ENCODE measurements at regions not wholly inside any gene's neighbourhood (a gene's known extent, or its start where the extent isn't known, plus 50 kb on each side); places are given as distances from the start of the nearest gene placed in this dataset.

- Histone ChIP-seq H3K27ac (ENCODE audit: low read depth, low read length) (no peak overlapping the region), H3K4me1 (ENCODE audit: insufficient read depth, low read length) (no peaks in the 10 kb centered on the region), H3K27me3 (ENCODE audit: insufficient read depth, low read length) (peaks cover 4% of the 10 kb centered on the region), H3K9ac (ENCODE audit: low read length) (no peak overlapping the region), H2AFZ (ENCODE audit: low read depth, low read length) (no peak overlapping the region), H3K79me2 (ENCODE audit: insufficient read depth, low read length) (no peaks in the 10 kb centered on the region), H3K4me2 (ENCODE audit: low read length) (no peak overlapping the region), H3K36me3 (ENCODE audit: insufficient read depth, low read length) (no peaks in the 10 kb centered on the region), H4K20me1 (ENCODE audit: insufficient read depth, low read length) (no peaks in the 10 kb centered on the region), H3K9me3 (ENCODE audit: insufficient read depth, low read depth, low read length) (no peaks in the 10 kb centered on the region), H3K4me3 (ENCODE audit: insufficient read depth, low read depth, low read length) (no peak overlapping the region)
- Mint-ChIP-seq H3K4me3 (ENCODE audit: unreplicated experiment) (no peak overlapping the region), H3K9me3 (ENCODE audit: unreplicated experiment) (no peaks in the 10 kb centered on the region), H3K27me3 (ENCODE audit: low read depth, unreplicated experiment) (peaks cover 5% of the 10 kb centered on the region), H3K27ac (ENCODE audit: unreplicated experiment) (no peak overlapping the region), H3K4me1 (ENCODE audit: low read depth, unreplicated experiment) (peaks cover 7% of the 10 kb centered on the region), H3K36me3 (ENCODE audit: low read depth, unreplicated experiment) (no peaks in the 10 kb centered on the region)
- FAIRE-seq (no peak), DNase-seq (ENCODE audit: low read depth) (no peak)
- TF ChIP-seq EZH2 (IDR thresholded peaks at IDR 0.05; ENCODE audit: insufficient read depth, low read length) (no peak), CTCF (IDR thresholded peaks at IDR 0.05; ENCODE audit: insufficient read depth, low read depth, low read length) (no peak)
Observed at GRCh38 chr6:149266659-149267058, 50.9 kb upstream of the TAB2 start.

GRCh38 chr6:149267072-149267471 is 50.4 kb upstream of the TAB2 start:
- Histone ChIP-seq H3K9me3 (ENCODE audit: insufficient read depth, low read depth, low read length) (no peaks in the 10 kb centered on the region), H3K36me3 (ENCODE audit: insufficient read depth, low read length) (no peaks in the 10 kb centered on the region), H3K27me3 (ENCODE audit: insufficient read depth, low read length) (peaks cover 4% of the 10 kb centered on the region), H3K27ac (ENCODE audit: low read depth, low read length) (no peak overlapping the region), H3K9ac (ENCODE audit: low read length) (no peak overlapping the region), H4K20me1 (ENCODE audit: insufficient read depth, low read length) (no peaks in the 10 kb centered on the region), H2AFZ (ENCODE audit: low read depth, low read length) (no peak overlapping the region), H3K4me1 (ENCODE audit: insufficient read depth, low read length) (no peaks in the 10 kb centered on the region), H3K4me3 (ENCODE audit: insufficient read depth, low read depth, low read length) (no peak overlapping the region), H3K4me2 (ENCODE audit: low read length) (no peak overlapping the region), H3K79me2 (ENCODE audit: insufficient read depth, low read length) (no peaks in the 10 kb centered on the region)
- H3K36me3 Mint-ChIP-seq (ENCODE audit: low read depth, unreplicated experiment), result no peaks in the 10 kb centered on the region
- DNase-seq (ENCODE audit: low read depth), result no peak
- peaks cover 11% of the 10 kb centered on the region for H3K4me1 Mint-ChIP-seq (ENCODE audit: low read depth, unreplicated experiment)
- H3K27ac Mint-ChIP-seq (ENCODE audit: unreplicated experiment), result no peak overlapping the region
- peaks cover 4% of the 10 kb centered on the region for H3K9me3 Mint-ChIP-seq (ENCODE audit: unreplicated experiment)
- TF ChIP-seq EZH2 (IDR thresholded peaks at IDR 0.05; ENCODE audit: insufficient read depth, low read length) (no peak), CTCF (IDR thresholded peaks at IDR 0.05; ENCODE audit: insufficient read depth, low read depth, low read length) (no peak)
- H3K4me3 Mint-ChIP-seq (ENCODE audit: unreplicated experiment), result no peak overlapping the region
- H3K27me3 Mint-ChIP-seq (ENCODE audit: low read depth, unreplicated experiment), result peaks cover 5% of the 10 kb centered on the region
- FAIRE-seq, result no peak

GRCh38 chr6:149267513-149268043 is 49.9 kb upstream of the TAB2 start:
- H3K27ac Mint-ChIP-seq (ENCODE audit: unreplicated experiment), result no peak overlapping the region

More at GRCh38 chr6:149267513-149268043, 49.9 kb upstream of the TAB2 start:
- no peaks in the 10 kb centered on the region for H3K4me1 ChIP-seq (ENCODE audit: insufficient read depth, low read length)
- H4K20me1 ChIP-seq (ENCODE audit: insufficient read depth, low read length), result no peaks in the 10 kb centered on the region
- H3K36me3 ChIP-seq (ENCODE audit: insufficient read depth, low read length), result no peaks in the 10 kb centered on the region
- no peak overlapping the region for H3K4me3 ChIP-seq (ENCODE audit: insufficient read depth, low read depth, low read length)
- Mint-ChIP-seq H3K36me3 (ENCODE audit: low read depth, unreplicated experiment) (peaks cover 3% of the 10 kb centered on the region), H3K9me3 (ENCODE audit: unreplicated experiment) (peaks cover 8% of the 10 kb centered on the region), H3K4me3 (ENCODE audit: unreplicated experiment) (no peak overlapping the region), H3K4me1 (ENCODE audit: low read depth, unreplicated experiment) (peaks cover 12% of the 10 kb centered on the region), H3K27me3 (ENCODE audit: low read depth, unreplicated experiment) (peaks cover 5% of the 10 kb centered on the region)
- no peak overlapping the region for H2AFZ ChIP-seq (ENCODE audit: low read depth, low read length)
- TF ChIP-seq CTCF (IDR thresholded peaks at IDR 0.05; ENCODE audit: insufficient read depth, low read depth, low read length), result no peak
- no peak for TF ChIP-seq EZH2 (IDR thresholded peaks at IDR 0.05; ENCODE audit: insufficient read depth, low read length)
- H3K9ac ChIP-seq (ENCODE audit: low read length), result no peak overlapping the region
- no peak for FAIRE-seq
- no peak for DNase-seq (ENCODE audit: low read depth)
- H3K4me2 ChIP-seq (ENCODE audit: low read length), result no peak overlapping the region
- no peak overlapping the region for H3K27ac ChIP-seq (ENCODE audit: low read depth, low read length)
- no peaks in the 10 kb centered on the region for H3K9me3 ChIP-seq (ENCODE audit: insufficient read depth, low read depth, low read length)
- no peaks in the 10 kb centered on the region for H3K79me2 ChIP-seq (ENCODE audit: insufficient read depth, low read length)
- peaks cover 4% of the 10 kb centered on the region for H3K27me3 ChIP-seq (ENCODE audit: insufficient read depth, low read length)

Data from astrocyte (in vitro differentiated cells and primary cell).